ENCODE measurements at regions not wholly inside any gene's neighbourhood (a gene's known extent, or its start where the extent isn't known, plus 50 kb on each side); places are given as distances from the start of the nearest gene placed in this dataset.

DNA sequence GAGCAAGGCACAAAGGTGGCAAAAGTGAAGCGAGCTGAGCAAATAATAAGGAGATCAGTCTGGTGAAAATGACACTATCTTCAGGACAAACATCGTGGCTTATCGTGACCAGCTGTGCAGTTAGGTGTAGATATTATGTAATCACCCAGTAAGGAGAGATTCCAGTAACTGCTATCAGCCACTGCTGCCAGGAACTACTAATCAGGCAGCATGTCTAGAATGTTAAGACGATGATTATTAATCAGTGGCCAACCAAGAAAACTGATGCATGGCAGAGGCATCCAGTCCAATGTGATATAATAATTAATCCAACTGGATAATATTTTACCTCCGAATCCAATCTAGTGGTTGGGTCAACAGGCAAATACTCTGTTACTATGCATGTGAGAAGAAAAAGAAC, 252.7 kb upstream of the ZPLD1 start (continued):
- TF ChIP-seq, protein P1, sequence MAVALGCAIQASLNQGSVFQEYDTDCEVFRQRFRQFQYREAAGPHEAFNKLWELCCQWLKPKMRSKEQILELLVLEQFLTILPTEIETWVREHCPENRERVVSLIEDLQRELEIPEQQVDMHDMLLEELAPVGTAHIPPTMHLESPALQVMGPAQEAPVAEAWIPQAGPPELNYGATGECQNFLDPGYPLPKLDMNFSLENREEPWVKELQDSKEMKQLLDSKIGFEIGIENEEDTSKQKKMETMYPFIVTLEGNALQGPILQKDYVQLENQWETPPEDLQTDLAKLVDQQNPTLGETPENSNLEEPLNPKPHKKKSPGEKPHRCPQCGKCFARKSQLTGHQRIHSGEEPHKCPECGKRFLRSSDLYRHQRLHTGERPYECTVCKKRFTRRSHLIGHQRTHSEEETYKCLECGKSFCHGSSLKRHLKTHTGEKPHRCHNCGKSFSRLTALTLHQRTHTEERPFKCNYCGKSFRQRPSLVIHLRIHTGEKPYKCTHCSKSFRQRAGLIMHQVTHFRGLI (tag by site-specific recombination; IDR thresholded peaks at IDR 0.05), result no peak
- TF ChIP-seq, protein P2, sequence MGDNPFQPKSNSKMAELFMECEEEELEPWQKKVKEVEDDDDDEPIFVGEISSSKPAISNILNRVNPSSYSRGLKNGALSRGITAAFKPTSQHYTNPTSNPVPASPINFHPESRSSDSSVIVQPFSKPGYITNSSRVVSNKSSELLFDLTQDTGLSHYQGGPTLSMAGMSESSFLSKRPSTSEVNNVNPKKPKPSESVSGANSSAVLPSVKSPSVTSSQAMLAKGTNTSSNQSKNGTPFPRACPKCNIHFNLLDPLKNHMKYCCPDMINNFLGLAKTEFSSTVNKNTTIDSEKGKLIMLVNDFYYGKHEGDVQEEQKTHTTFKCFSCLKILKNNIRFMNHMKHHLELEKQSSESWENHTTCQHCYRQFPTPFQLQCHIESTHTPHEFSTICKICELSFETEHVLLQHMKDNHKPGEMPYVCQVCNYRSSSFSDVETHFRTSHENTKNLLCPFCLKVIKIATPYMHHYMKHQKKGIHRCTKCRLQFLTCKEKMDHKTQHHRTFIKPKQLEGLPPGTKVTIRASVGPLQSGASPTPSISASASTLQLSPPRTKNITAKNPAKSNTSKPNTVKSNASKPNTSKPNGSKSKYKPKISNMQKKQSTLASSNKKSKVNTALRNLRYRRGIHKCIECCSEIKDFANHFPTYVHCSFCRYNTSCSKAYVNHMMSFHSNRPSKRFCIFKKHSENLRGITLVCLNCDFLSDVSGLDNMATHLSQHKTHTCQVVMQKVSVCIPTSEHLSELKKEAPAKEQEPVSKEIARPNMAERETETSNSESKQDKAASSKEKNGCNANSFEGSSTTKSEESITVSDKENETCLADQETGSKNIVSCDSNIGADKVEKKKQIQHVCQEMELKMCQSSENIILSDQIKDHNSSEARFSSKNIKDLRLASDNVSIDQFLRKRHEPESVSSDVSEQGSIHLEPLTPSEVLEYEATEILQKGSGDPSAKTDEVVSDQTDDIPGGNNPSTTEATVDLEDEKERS (tag by site-specific recombination; IDR thresholded peaks at IDR 0.05), result no peak
- TF ChIP-seq ZNF16 (tag by site-specific recombination; IDR thresholded peaks at IDR 0.05; ENCODE audit: low read depth) (no peak), TRIM28 (IDR thresholded peaks at IDR 0.05; ENCODE audit: borderline replicate concordance, low read length) (no peak)
- TF ChIP-seq, protein P3, sequence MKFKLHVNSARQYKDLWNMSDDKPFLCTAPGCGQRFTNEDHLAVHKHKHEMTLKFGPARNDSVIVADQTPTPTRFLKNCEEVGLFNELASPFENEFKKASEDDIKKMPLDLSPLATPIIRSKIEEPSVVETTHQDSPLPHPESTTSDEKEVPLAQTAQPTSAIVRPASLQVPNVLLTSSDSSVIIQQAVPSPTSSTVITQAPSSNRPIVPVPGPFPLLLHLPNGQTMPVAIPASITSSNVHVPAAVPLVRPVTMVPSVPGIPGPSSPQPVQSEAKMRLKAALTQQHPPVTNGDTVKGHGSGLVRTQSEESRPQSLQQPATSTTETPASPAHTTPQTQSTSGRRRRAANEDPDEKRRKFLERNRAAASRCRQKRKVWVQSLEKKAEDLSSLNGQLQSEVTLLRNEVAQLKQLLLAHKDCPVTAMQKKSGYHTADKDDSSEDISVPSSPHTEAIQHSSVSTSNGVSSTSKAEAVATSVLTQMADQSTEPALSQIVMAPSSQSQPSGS (tag by site-specific recombination; IDR thresholded peaks at IDR 0.05; ENCODE audit: low read depth), result no peak

- CTCF ChIA-PET, result interaction anchor here (0.5 to 2.4 kb wide), 2 partner anchors 227 to 380 kb away, joined by 3 to 8 read pairs; no protein-coding TSS in a partner anchor
- H3K9me3 ChIP-seq (ENCODE audit: control insufficient read depth, insufficient read depth, low read depth, low read length), result no peaks in the 10 kb centered on the region
- TF ChIP-seq KLF7 (tag by site-specific recombination; IDR thresholded peaks at IDR 0.05; ENCODE audit: borderline replicate concordance) (no peak), ZNF776 (tag by site-specific recombination; IDR thresholded peaks at IDR 0.05; ENCODE audit: borderline replicate concordance) (no peak), ZNF768 (tag by site-specific recombination; IDR thresholded peaks at IDR 0.05) (no peak), ZNF169 (tag by site-specific recombination; IDR thresholded peaks at IDR 0.05) (no peak), ZNF560 (tag by site-specific recombination; IDR thresholded peaks at IDR 0.05; ENCODE audit: borderline replicate concordance) (no peak), ZNF596 (tag by site-specific recombination; IDR thresholded peaks at IDR 0.05) (no peak), MZF1 (tag by site-specific recombination; IDR thresholded peaks at IDR 0.05; ENCODE audit: borderline replicate concordance) (no peak), ZNF266 (tag by site-specific recombination; IDR thresholded peaks at IDR 0.05; ENCODE audit: low read depth) (no peak), ZSCAN30 (tag by site-specific recombination; IDR thresholded peaks at IDR 0.05) (no peak), ZNF157 (tag by site-specific recombination; IDR thresholded peaks at IDR 0.05) (no peak), ZNF18 (tag by site-specific recombination; IDR thresholded peaks at IDR 0.05) (no peak)
- TF ChIP-seq, protein P4, sequence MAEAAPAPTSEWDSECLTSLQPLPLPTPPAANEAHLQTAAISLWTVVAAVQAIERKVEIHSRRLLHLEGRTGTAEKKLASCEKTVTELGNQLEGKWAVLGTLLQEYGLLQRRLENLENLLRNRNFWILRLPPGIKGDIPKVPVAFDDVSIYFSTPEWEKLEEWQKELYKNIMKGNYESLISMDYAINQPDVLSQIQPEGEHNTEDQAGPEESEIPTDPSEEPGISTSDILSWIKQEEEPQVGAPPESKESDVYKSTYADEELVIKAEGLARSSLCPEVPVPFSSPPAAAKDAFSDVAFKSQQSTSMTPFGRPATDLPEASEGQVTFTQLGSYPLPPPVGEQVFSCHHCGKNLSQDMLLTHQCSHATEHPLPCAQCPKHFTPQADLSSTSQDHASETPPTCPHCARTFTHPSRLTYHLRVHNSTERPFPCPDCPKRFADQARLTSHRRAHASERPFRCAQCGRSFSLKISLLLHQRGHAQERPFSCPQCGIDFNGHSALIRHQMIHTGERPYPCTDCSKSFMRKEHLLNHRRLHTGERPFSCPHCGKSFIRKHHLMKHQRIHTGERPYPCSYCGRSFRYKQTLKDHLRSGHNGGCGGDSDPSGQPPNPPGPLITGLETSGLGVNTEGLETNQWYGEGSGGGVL (tag by site-specific recombination; IDR thresholded peaks at IDR 0.05), result no peak
- TF ChIP-seq, protein P5, sequence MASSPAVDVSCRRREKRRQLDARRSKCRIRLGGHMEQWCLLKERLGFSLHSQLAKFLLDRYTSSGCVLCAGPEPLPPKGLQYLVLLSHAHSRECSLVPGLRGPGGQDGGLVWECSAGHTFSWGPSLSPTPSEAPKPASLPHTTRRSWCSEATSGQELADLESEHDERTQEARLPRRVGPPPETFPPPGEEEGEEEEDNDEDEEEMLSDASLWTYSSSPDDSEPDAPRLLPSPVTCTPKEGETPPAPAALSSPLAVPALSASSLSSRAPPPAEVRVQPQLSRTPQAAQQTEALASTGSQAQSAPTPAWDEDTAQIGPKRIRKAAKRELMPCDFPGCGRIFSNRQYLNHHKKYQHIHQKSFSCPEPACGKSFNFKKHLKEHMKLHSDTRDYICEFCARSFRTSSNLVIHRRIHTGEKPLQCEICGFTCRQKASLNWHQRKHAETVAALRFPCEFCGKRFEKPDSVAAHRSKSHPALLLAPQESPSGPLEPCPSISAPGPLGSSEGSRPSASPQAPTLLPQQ (tag by site-specific recombination; IDR thresholded peaks at IDR 0.05), result no peak
- no peaks in the 10 kb centered on the region for H3K36me3 ChIP-seq (ENCODE audit: control insufficient read depth in 2 of 2, insufficient read depth in 1 of 2, low read length in 2 of 2)
- no peak overlapping the region for H3K27ac ChIP-seq (ENCODE audit: extremely low read depth, low read depth, low read length)
- POLR2A ChIA-PET, result no interaction called here
- no peak overlapping the region for H3K4me3 ChIP-seq (ENCODE audit: low read depth, low read length)
- H3K4me1 ChIP-seq (ENCODE audit: control insufficient read depth, insufficient read depth, low read length), result peaks cover 15% of the 10 kb centered on the region
Measured at GRCh38 chr3:102183186-102183585, 251.6 kb upstream of the ZPLD1 start.

Data from HEK293 (cell line).